ENCODE measurements at regions not wholly inside any gene's neighbourhood (a gene's known extent, or its start where the extent isn't known, plus 50 kb on each side); places are given as distances from the start of the nearest gene placed in this dataset.

GRCh38 chr20:60974441-60974945 is 277.6 kb upstream of the CDH4 start:
- TF ChIP-seq CTCF (IDR thresholded peaks at IDR 0.05) (no peak), GABPA (IDR thresholded peaks at IDR 0.05; ENCODE audit: low read depth) (no peak), JUND (IDR thresholded peaks at IDR 0.05) (no peak), EP300 (IDR thresholded peaks at IDR 0.05; ENCODE audit: borderline replicate concordance in 1 of 2, low read depth in 1 of 2, low read length in 1 of 2) (no peak), USF2 (IDR thresholded peaks at IDR 0.05; ENCODE audit: borderline replicate concordance, low read depth, low read length) (no peak), TCF12 (IDR thresholded peaks at IDR 0.05) (no peak)

Data from SK-N-SH (cell line).